ENCODE measurements at regions not wholly inside any gene's neighbourhood (a gene's known extent, or its start where the extent isn't known, plus 50 kb on each side); places are given as distances from the start of the nearest gene placed in this dataset.
"Not testable (repeated sequence)": the region's sequence is repeated elsewhere in the genome, so short reads cannot be mapped to it uniquely, and the experiment has no call there.

DNA sequence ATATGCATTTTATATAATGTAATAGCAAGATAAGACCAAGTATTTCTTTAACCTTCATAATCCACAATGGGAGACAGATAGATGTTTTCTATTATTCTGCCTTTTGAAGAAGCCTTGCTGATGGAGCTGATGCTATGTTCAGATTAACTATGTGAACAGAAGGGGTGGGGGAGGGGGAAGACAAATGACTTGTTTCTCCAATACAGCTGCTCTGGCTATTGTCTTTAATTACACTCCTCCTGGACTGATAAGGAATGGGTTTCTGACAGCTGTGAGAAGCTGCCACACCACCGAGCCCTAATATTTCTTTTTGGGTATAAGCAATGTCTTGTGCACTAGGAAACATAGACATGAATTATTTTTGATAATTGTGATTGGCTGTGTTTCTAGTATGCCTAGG lies 62.0 kb downstream of the CAVIN4 start:
- H3K4me3 ChIP-seq (ENCODE audit: low read length), result no peak overlapping the region
- peaks cover 4% of the 10 kb centered on the region for H3K9me3 ChIP-seq (ENCODE audit: control insufficient read depth, low read length)
- H3K9ac ChIP-seq (ENCODE audit: low read length), result no peak overlapping the region
- DNase-seq (ENCODE audit: low read depth), result no peak
- H3K4me1 ChIP-seq (ENCODE audit: control insufficient read depth, insufficient read depth, low read length), result no peaks in the 10 kb centered on the region
- no peaks in the 10 kb centered on the region for H3K36me3 ChIP-seq (ENCODE audit: control insufficient read depth, insufficient read depth, low read length, severe bottlenecking)
- H3K27me3 ChIP-seq (replicated peaks; ENCODE audit: control insufficient read depth, insufficient read depth, low read length), result no peaks in the 10 kb centered on the region

DNA sequence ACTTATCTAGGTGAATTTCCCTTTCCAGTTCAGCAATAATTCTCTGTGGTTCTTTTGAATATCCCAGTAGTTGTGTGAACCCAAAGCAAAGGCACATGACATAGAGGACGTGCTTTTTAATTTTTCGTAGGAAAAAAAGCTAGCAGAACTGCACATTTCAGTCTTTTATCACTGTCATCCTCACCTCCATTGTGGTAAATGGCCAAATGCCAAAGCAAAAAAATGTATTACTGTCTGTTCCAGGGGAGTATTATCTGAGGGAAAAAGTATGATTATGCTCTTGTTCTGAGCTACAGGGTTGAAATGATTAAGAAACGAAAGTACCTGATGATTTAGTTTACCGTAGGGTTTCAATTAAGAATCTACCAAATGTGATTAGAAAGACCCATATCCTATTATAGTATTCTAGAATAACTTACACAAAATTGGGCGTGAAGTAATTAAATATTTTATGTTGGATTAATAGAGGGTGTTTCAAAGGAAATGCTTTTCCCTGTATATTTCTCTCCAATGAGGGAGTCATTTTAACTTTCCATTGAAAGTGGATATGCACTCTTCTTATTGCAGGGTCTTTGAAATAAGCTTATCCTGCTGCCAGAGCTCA lies 62.7 kb downstream of the CAVIN4 start:
- no peaks in the 10 kb centered on the region for H3K27me3 ChIP-seq (replicated peaks; ENCODE audit: control insufficient read depth, insufficient read depth, low read length)
- no peak for DNase-seq (ENCODE audit: low read depth)
- H3K4me3 ChIP-seq (ENCODE audit: low read length), result no peak overlapping the region

DNA sequence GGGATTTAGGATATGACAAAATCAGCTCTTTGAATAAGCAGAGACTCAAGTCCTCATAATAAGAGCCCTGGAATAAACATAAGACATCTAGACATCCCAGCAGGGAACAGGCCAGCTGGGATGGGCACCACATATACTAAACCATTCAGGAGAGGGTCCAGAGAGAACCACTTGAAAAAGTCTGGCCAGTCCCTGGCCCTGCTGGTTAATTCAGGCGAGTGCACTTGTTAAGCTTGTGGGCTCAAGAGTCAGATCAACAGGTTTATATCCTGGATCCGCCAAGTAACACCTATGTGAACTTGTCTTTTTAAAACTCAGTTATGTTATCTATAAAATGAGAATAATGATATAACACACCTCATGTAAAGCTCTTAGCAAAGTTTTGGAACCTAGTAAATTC lies 63.3 kb downstream of the CAVIN4 start:
- Histone ChIP-seq H3K4me1 (ENCODE audit: control insufficient read depth, insufficient read depth, low read length) (no peaks in the 10 kb centered on the region), H3K4me3 (ENCODE audit: low read length) (no peak overlapping the region), H3K36me3 (ENCODE audit: control insufficient read depth, insufficient read depth, low read length, severe bottlenecking) (no peaks in the 10 kb centered on the region), H3K27me3 (replicated peaks; ENCODE audit: control insufficient read depth, insufficient read depth, low read length) (no peaks in the 10 kb centered on the region), H3K9ac (ENCODE audit: low read length) (no peak overlapping the region), H3K9me3 (ENCODE audit: control insufficient read depth, low read length) (no peaks in the 10 kb centered on the region)
- no peak for DNase-seq (ENCODE audit: low read depth)

More for the DNA sequence above, 62.7 kb downstream of the CAVIN4 start:
- H3K9me3 ChIP-seq (ENCODE audit: control insufficient read depth, low read length), result peaks cover 3% of the 10 kb centered on the region
- no peaks in the 10 kb centered on the region for H3K36me3 ChIP-seq (ENCODE audit: control insufficient read depth, insufficient read depth, low read length, severe bottlenecking)
- no peaks in the 10 kb centered on the region for H3K4me1 ChIP-seq (ENCODE audit: control insufficient read depth, insufficient read depth, low read length)
- no peak overlapping the region for H3K9ac ChIP-seq (ENCODE audit: low read length)

DNA sequence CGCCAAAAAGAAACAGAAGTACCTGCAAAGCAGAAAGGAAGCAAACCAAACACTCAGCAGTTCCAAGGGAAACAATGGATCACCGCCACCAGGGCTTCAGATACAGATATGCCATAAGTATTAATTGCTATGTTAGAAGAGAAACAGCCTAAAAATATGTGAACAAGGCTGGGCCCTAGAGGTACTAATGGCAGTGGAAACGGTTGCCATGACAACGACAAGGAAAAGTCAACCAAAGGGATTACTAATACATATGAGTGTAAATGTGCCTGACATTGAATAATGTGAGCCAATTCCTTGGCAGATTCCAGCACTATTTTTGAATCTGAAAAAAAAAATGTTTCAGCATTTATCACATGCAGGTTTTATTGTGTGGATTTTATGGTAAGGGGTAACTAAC lies 75.0 kb downstream of the CAVIN4 start:
- no peaks in the 10 kb centered on the region for H3K4me1 ChIP-seq (ENCODE audit: control insufficient read depth, insufficient read depth, low read length)
- H3K9ac ChIP-seq (ENCODE audit: low read length), result no peak overlapping the region
- DNase-seq (ENCODE audit: low read depth), result no peak
- peaks cover 8% of the 10 kb centered on the region for H3K9me3 ChIP-seq (ENCODE audit: control insufficient read depth, low read length)
- no peaks in the 10 kb centered on the region for H3K36me3 ChIP-seq (ENCODE audit: control insufficient read depth, insufficient read depth, low read length, severe bottlenecking)
- no peak overlapping the region for H3K4me3 ChIP-seq (ENCODE audit: low read length)
- no peaks in the 10 kb centered on the region for H3K27me3 ChIP-seq (replicated peaks; ENCODE audit: control insufficient read depth, insufficient read depth, low read length)

DNA sequence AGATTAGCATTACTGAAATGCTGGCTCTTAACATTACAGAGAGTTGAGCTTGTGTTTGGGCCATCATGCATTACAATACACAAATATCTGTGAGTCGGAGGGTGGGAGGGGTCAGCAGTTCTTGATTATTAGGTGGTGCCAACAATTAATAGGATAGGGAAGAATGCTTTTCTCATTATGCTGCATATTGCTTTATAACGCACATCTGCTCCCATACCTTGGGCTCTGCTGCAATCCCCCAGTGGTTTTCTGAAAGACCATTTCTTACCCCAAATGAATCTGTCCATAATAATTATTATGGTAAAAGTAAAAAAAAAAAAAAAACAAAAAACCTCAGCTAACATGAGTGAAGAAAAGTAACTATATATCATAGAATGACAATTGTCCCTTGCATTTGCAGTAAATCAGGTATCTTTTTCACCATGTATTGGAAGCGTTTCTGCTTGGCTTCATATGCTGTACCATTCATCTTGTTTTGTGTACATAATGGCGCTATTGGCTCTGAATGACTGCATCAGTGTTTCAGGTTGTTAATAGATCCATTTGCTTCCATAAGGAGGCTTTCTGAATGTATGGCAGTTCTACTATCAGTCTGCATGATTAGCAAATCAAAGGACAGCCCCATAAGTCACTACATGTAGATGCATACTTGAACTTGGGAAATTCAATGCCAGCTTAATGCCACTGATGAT lies 75.9 kb downstream of the CAVIN4 start:
- Histone ChIP-seq H3K4me3 (ENCODE audit: low read length) (no peak overlapping the region), H3K9me3 (ENCODE audit: control insufficient read depth, low read length) (peaks cover 8% of the 10 kb centered on the region), H3K4me1 (ENCODE audit: control insufficient read depth, insufficient read depth, low read length) (no peaks in the 10 kb centered on the region), H3K9ac (ENCODE audit: low read length) (no peak overlapping the region), H3K36me3 (ENCODE audit: control insufficient read depth, insufficient read depth, low read length, severe bottlenecking) (no peaks in the 10 kb centered on the region), H3K27me3 (replicated peaks; ENCODE audit: control insufficient read depth, insufficient read depth, low read length) (no peaks in the 10 kb centered on the region)
- DNase-seq (ENCODE audit: low read depth), result no peak

DNA sequence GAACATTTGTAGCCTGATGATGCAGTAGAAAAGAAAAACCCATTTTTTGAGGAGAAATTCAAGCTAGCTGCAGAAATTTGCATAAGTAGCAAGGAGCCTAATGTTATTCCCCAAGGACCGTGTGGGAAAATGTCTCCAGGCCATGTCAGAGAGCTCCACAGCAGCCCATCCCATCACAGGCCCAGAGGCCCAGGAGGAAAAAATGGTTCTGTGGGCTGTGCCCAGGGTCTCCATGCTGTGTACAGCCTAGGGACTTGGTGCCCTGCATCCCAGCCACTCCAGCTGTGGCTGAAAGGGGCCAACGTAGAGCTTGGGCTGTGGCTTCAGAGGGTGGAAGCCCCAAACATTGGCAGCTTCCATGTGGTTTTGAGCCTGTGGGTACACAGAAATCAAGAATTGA lies 79.0 kb downstream of the CAVIN4 start:
- not testable (repeated sequence) for H3K4me3 ChIP-seq (ENCODE audit: low read length); H3K9ac ChIP-seq (ENCODE audit: low read length); H3K9me3 ChIP-seq (ENCODE audit: control insufficient read depth, low read length); H3K27me3 ChIP-seq (replicated peaks; ENCODE audit: control insufficient read depth, insufficient read depth, low read length); DNase-seq (ENCODE audit: low read depth); H3K4me1 ChIP-seq (ENCODE audit: control insufficient read depth, insufficient read depth, low read length); H3K36me3 ChIP-seq (ENCODE audit: control insufficient read depth, insufficient read depth, low read length, severe bottlenecking)

DNA sequence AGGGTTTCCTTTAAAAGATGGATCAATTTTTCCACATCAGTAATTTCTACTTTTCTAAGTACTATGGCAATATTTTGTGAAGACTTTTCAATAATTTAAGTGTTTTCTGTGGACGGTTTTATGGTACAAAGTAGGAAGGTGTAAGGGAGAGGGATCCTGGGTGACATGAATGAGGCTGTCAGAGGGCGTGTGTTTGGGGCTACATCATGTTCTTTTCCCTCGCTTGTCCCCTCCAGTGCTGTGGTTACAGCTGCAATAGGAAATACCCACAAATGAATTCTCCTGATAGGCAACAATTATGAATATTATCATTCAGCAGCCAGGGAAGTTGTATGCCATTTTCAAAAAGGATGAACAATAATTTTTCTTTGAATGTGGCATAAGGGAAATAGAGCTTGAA lies 83.8 kb downstream of the CAVIN4 start:
- Histone ChIP-seq H3K4me1 (ENCODE audit: control insufficient read depth, insufficient read depth, low read length) (no peaks in the 10 kb centered on the region), H3K27me3 (replicated peaks; ENCODE audit: control insufficient read depth, insufficient read depth, low read length) (no peaks in the 10 kb centered on the region), H3K36me3 (ENCODE audit: control insufficient read depth, insufficient read depth, low read length, severe bottlenecking) (no peaks in the 10 kb centered on the region), H3K9me3 (ENCODE audit: control insufficient read depth, low read length) (peaks cover 5% of the 10 kb centered on the region), H3K4me3 (ENCODE audit: low read length) (no peak overlapping the region), H3K9ac (ENCODE audit: low read length) (no peak overlapping the region)
- DNase-seq (ENCODE audit: low read depth), result no peak

DNA sequence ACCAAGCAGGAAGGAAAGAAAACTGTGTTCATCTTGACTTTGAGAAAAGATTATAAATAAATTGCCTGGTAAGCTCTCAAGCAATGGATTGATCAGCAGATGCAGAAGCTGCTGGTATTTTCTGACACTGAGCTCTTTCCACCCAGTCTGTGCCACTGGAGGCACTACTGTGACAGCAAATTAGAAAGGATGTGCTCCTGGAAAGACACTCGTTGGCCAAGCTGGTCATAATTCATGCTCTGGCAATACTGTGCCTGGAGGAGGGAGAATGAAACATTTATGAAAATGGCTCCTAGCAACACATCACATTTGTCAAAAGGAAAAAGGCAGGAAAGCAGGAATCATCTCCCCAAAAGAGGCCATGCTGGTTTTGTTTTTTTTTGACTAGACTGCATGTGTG lies 84.2 kb downstream of the CAVIN4 start:
- no peaks in the 10 kb centered on the region for H3K4me1 ChIP-seq (ENCODE audit: control insufficient read depth, insufficient read depth, low read length)
- DNase-seq (ENCODE audit: low read depth), result no peak
- H3K27me3 ChIP-seq (replicated peaks; ENCODE audit: control insufficient read depth, insufficient read depth, low read length), result no peaks in the 10 kb centered on the region
- peaks cover 5% of the 10 kb centered on the region for H3K9me3 ChIP-seq (ENCODE audit: control insufficient read depth, low read length)
- H3K36me3 ChIP-seq (ENCODE audit: control insufficient read depth, insufficient read depth, low read length, severe bottlenecking), result no peaks in the 10 kb centered on the region
- no peak overlapping the region for H3K9ac ChIP-seq (ENCODE audit: low read length)
- H3K4me3 ChIP-seq (ENCODE audit: low read length), result no peak overlapping the region

DNA sequence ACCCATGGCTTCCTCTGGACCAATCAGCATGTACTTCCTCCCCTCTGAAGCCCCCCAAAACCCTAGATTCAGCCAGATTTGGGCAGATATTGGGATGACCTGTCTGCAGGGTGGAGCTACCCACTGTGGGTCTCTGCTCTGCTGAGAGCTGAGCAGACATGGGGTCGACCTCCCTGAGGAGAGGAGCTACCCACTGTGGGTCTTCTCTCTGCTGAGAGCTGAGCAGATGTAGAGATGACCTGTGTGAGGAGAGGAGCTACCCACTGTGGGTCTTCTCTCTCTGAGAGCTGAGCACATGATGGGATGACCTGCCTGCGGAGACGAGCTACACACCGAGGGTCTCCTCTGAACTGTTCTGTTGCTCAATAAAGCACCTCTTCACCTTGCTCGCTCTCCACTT lies 89.6 kb downstream of the CAVIN4 start:
- Histone ChIP-seq H3K27me3 (replicated peaks; ENCODE audit: control insufficient read depth, insufficient read depth, low read length) (no peaks in the 10 kb centered on the region), H3K4me3 (ENCODE audit: low read length) (no peak overlapping the region), H3K36me3 (ENCODE audit: control insufficient read depth, insufficient read depth, low read length, severe bottlenecking) (no peaks in the 10 kb centered on the region), H3K4me1 (ENCODE audit: control insufficient read depth, insufficient read depth, low read length) (peaks cover 3% of the 10 kb centered on the region), H3K9ac (ENCODE audit: low read length) (no peak overlapping the region), H3K9me3 (ENCODE audit: control insufficient read depth, low read length) (peaks cover 5% of the 10 kb centered on the region)
- DNase-seq (ENCODE audit: low read depth), result no peak

DNA sequence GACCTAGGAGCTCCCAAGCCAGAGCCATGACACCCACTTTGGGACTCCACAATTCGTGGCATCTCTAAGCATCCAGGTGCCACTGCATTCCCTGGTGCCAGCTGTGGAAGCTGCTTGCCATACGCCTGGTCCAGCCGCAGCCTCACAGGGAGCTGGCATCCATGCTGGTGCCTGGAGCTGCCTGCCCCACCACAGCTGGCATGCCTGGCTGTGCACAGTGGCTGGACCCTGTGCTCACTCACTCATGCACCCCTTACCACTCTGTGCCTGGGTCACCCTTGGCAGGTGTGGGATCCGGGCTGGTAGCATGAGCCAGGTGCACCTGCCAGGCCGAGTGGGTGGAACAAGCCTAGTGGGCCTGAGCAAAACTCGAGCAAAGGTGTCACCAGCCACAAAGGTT lies 90.1 kb downstream of the CAVIN4 start:
- H3K9me3 ChIP-seq (ENCODE audit: control insufficient read depth, low read length), result peaks cover 5% of the 10 kb centered on the region
- no peaks in the 10 kb centered on the region for H3K36me3 ChIP-seq (ENCODE audit: control insufficient read depth, insufficient read depth, low read length, severe bottlenecking)
- H3K27me3 ChIP-seq (replicated peaks; ENCODE audit: control insufficient read depth, insufficient read depth, low read length), result no peaks in the 10 kb centered on the region
- no peak overlapping the region for H3K9ac ChIP-seq (ENCODE audit: low read length)
- no peak for DNase-seq (ENCODE audit: low read depth)
- peaks cover 3% of the 10 kb centered on the region for H3K4me1 ChIP-seq (ENCODE audit: control insufficient read depth, insufficient read depth, low read length)
- no peak overlapping the region for H3K4me3 ChIP-seq (ENCODE audit: low read length)

DNA sequence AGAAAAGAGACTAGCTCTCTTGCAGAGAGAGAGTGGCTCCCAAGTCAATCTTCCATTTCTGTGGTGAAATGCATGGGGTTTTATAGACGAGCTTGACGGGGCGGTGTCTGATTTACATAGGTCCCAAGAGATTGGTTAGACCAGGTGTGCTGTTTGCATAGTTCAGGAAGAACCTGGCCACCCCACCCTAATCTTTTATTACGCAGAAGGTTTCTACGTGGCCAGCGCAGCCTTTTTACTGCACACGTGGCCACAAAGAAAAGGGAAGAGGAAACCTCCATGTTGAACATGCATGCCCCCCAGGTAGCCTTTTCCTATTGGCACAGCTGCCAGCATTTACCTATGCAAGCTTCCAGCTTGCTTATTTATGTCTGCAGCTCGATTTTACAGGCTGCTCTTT lies 92.1 kb downstream of the CAVIN4 start:
- H3K36me3 ChIP-seq (ENCODE audit: control insufficient read depth, insufficient read depth, low read length, severe bottlenecking), result no peaks in the 10 kb centered on the region
- peaks cover 5% of the 10 kb centered on the region for H3K9me3 ChIP-seq (ENCODE audit: control insufficient read depth, low read length)
- H3K9ac ChIP-seq (ENCODE audit: low read length), result no peak overlapping the region
- DNase-seq (ENCODE audit: low read depth), result no peak
- no peaks in the 10 kb centered on the region for H3K27me3 ChIP-seq (replicated peaks; ENCODE audit: control insufficient read depth, insufficient read depth, low read length)
- H3K4me3 ChIP-seq (ENCODE audit: low read length), result no peak overlapping the region
- H3K4me1 ChIP-seq (ENCODE audit: control insufficient read depth, insufficient read depth, low read length), result peaks cover 14% of the 10 kb centered on the region

DNA sequence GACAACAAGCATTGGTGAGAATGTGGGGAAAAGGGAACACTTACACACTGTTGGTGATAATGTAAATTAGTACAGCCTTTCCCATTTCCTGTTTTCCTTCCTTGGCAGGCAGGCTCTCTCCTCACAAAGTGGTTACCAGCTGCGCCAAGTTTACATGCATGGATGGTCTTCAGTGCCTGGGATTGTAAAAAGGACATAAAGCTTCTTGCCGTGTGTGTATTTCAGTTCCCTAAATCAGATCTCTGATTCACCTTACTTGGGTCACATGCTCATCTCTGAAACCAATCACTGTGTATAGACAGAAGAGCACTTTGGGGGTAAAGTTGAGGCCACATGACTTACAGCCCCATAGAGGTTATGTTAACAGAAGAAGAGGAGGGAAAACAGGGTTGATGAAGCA lies 92.8 kb downstream of the CAVIN4 start:
- Histone ChIP-seq H3K4me3 (ENCODE audit: low read length) (no peak overlapping the region), H3K36me3 (ENCODE audit: control insufficient read depth, insufficient read depth, low read length, severe bottlenecking) (no peaks in the 10 kb centered on the region), H3K9ac (ENCODE audit: low read length) (no peak overlapping the region), H3K27me3 (replicated peaks; ENCODE audit: control insufficient read depth, insufficient read depth, low read length) (no peaks in the 10 kb centered on the region), H3K9me3 (ENCODE audit: control insufficient read depth, low read length) (peaks cover 1% of the 10 kb centered on the region), H3K4me1 (ENCODE audit: control insufficient read depth, insufficient read depth, low read length) (peaks cover 22% of the 10 kb centered on the region)
- no peak for DNase-seq (ENCODE audit: low read depth)
